Activated gamma-delta T cell (primary cell): ENCODE measurements at regions not wholly inside any gene's neighbourhood (a gene's known extent, or its start where the extent isn't known, plus 50 kb on each side); places are given as distances from the start of the nearest gene placed in this dataset.
"Not testable (repeated sequence)": the region's sequence is repeated elsewhere in the genome, so short reads cannot be mapped to it uniquely, and the experiment has no call there.

Experiments used
- DNase-seq: peaks from one replicate; lab custom pipeline; 2025; lab: John Stamatoyannopoulos, UW

GRCh38 chr15:26024241-26024640 is 161.1 kb upstream of the ATP10A start:
- no peak for DNase-seq

DNA sequence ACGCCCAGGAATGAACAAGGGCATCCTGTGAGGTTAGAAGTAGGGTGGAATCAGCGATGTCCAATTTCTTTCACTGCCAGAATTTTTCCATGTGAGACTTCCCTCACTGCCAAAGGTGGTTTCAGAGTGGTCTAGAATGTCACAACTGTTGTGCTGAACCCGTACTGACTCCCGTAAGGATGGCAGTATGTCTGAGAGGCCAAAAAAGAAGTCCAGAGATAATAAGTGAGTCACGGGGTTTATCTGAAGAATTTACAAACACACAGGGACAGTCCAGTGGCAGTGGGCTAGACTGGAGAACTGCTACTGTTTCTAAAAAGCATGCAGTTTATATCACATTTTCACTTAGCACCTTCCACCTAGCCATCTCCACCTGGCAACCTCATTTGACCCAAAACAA is 160.6 kb upstream of the ATP10A start:
- no peak for DNase-seq

GRCh38 chr15:26023231-26023630 is 160.1 kb upstream of the ATP10A start:
- no peak for DNase-seq

DNA sequence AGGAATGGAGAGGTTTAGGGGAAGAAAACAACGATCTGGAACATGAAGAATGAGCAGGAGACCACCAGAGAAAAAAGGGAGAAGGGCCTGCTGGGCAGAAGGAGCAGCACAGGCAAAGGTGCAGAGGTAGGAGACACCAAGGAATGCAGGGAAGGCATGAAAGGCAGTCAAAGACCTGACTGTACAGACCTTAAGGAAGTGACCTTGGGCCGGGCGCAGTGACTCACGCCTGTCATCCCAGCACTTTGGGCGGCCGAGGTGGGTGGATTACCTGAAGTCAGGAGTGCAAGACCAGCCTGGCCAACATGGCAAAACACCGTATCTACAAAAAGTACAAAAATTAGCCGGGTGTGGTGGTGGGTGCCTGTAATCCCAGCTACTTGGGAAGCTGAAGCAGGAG is 157.7 kb upstream of the ATP10A start:
- DNase-seq, result no peak

DNA sequence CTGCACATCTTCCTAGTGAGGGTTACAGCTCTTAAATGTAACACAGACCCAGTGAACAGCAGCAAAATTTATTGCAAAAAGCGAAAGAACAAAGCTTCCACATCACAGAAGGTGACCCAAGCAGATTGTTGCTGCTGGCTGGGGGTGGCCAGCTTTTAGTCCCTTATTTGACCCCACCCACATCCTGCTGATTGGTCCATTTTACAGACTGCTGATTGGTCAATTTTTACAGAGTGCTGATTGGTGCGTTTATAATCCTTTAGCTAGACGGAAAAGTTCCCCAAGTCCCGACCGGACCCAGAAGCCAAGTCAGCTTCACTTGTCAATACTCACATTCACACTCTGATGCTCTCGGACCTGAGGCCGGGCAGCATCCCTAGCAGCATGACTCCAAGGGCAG is 154.5 kb upstream of the ATP10A start:
- no peak for DNase-seq

DNA sequence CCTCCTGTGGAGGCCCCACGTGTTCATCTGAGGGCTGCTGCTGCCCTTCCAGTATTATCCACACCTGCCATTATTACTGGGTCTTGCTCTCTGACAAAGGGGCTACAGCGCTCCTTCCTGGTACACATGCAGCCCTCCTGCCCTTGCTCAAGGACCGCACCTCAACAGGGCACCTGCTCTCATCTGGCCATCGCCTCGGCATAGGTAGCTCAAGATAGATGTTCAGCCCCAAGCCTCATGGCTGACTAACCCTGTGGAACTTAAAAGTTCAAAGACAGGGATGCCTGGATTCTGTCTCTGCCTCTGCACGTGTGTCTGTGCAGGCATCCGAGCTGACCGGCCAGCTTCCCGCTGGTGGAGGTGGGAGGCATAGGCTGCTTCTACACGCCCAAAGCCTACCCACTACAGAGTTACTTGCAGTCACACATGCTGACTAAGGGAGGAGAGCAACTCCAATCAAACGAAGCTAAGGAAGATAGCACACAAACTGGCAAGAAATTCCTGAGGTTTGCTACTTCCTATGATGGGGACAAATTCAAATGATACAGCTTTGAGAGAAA is 152.5 kb upstream of the ATP10A start:
- no peak for DNase-seq

DNA sequence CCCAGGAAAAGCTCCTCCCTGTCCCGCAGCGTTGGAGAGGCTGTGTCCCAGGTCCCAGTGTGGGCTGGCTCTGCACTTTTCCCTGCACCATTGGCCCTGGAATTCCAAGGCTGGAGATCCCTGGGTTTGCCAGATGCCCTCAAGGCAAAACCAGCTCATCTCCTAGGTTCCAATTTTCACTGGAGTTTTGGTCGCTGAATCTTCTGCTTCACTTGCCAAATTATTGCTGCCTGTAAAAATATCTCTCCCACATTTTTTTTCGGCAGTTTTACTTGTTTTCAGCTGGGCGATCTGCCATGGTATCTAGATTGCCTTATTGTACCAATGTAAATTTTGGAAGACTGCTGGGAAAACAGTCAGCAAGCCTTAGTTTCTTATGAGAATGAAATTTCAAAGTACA is 150.9 kb upstream of the ATP10A start:
- no peak for DNase-seq

DNA sequence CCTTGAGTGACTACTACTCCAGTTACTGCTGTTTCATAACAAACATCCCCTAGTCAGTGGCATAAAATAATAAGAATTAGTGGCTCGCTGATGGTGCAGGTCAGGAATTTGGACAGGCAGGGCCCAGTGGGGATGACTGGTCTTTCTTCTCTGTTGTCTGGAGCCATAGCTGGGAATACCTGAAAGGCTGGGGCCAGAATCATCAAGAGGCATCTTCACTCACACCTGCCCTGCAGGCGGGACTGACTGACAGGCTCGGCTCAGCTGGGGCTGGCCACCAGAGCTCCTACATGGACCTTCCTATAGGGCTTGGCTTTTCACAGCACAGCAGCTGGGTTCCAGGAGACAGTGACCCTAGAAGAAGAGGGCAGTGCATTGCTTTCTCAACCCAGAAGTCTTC is 148.8 kb upstream of the ATP10A start:
- DNase-seq, result no peak

DNA sequence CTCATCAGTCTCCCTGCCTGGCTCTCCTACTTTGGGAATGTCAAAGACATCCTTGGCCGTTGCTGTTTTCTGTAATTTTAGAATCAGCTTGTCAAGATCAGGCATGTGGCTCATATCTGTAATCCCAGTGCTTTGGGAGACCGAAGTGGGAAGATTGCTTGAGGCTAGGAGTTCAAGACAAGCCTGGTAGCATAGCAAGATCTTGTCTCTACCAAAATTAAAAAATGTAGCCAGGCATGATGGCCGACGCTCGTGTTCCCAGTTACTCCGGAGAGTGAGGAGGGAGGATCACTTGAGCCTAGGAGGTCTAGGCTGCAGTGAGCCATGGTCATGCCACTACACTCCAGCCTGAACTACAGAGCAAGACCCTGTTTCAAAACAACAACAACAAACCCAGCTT is 144.0 kb upstream of the ATP10A start:
- no peak for DNase-seq

GRCh38 chr15:26001201-26001600 is 138.1 kb upstream of the ATP10A start:
- no peak for DNase-seq

DNA sequence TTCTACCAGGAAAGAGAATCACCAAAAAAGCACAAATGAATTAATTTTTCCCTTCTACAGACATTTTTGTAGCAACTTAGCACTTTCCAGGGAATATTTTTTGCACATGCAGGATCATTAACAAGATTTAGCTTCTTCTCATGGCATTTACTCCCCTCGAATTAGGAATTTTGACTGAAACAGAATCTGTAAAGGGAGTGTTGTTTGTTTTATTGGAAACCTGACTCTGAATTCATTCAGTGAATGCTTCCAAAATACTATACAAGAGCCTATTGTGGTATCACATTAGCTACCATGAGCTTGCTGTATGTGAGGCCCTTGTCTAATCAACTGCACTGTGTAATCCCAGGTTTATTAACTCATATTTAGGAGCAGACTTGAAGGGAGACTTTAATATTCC is 130.4 kb upstream of the ATP10A start:
- no peak for DNase-seq

DNA sequence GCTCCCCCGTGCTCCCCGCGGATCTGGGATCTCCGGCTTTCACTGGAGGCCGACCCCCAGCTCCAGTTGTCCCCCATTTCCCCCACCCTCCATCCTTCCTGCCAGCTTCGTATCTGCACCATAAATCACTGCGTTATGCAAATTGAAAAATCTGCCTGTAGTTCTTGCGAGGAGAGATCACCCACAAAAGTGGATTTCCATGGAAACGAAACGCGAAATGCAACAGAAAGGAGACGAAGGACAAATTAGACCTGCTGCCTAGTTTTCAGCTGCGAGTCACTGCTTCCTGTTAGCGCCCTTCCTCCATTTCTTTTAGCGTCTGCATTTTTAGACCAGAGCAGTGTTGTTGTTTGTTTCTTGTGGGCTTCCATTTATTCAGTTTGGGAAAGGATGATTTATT is 127.1 kb upstream of the ATP10A start:
- no peak for DNase-seq

DNA sequence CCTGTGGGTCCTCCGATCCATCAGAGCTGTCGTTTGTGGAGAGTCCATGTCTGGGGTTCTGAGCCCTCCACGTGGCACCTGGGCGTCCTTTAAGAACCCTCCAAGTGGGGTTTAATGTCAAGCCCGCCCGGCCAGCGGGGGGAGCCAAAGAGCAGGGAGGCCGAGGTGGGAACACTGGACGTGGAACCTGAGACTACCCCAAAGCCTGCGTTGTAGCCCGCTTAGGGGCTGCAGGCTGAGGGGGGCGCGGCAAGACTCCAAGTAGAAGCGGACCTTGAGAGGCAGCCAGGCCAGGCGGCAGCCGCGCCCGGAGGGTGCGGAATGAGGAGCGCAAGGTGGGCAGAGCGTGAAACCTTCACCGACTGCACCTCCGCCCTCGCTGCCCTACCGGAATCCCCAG is 126.2 kb upstream of the ATP10A start:
- no peak for DNase-seq

- DNase-seq, result not testable (repeated sequence)
These were observed 125.6 kb upstream of the ATP10A start for GRCh38 chr15:25988716-25989115.

- DNase-seq, result no peak
These were observed 124.5 kb upstream of the ATP10A start for GRCh38 chr15:25987638-25988037.

DNA sequence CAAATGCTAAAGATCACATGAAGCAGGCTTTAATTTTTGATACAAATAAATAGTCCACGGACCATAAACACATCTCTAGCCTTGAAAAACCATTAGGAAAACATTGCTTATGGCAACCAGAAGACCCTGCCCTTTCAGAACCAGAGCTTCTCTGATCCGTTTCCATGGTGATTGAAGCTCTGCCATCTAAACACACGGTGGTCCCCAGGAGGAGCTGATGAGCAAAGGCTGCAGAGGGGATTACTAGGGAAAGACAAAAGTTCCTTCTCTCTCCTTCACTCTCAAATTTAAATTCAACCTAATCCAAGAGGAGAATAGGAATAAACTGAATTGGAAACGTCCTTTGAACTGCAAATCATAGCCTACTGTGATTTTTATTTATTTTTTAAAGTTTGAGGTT is 122.0 kb upstream of the ATP10A start:
- no peak for DNase-seq

- DNase-seq, result no peak
These were observed 119.6 kb upstream of the ATP10A start for GRCh38 chr15:25982736-25983135.

DNA sequence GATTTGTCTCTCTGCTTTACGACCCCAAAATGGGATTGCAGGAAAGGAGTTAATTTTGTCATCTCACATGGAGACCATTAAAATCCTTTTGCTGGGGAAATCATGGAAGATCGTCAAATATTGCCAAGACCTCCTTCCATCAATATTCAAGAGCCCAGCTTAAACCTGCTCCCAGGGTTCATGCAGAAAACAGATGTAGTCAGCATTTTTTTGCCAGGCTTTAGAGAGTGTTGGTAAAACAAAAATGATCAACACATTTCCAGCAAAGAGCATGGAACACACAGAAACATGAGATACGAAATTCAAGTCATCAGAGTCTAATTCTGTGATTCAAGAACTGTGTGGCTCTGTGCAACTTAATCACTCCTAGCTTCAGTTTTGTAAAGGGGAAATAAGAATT is 118.0 kb upstream of the ATP10A start:
- no peak for DNase-seq

- DNase-seq, result no peak
These were observed 109.1 kb upstream of the ATP10A start for GRCh38 chr15:25972141-25972675.

GRCh38 chr15:25971053-25971452 is 107.9 kb upstream of the ATP10A start:
- no peak for DNase-seq

DNA sequence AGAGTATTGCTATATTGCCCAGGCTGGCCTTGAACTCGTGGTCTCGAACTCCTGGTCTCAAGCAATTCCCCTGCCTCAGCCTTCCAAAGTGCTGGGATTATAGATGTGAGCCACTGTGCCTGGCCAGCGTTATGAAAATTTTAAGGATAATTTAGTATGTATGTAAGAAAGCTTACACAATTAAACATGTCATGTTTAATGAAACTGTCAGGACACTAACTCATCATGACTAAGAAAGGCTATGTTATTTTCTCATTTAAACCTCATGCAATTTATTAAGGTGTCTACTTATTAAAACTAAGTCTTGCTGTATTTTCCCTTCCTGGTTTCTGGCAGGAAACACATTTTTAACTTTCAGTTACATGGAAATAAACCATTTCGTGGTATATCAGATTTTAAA is 106.8 kb upstream of the ATP10A start:
- DNase-seq, result no peak

GRCh38 chr15:25967116-25967515 is 104.0 kb upstream of the ATP10A start:
- no peak for DNase-seq

DNA sequence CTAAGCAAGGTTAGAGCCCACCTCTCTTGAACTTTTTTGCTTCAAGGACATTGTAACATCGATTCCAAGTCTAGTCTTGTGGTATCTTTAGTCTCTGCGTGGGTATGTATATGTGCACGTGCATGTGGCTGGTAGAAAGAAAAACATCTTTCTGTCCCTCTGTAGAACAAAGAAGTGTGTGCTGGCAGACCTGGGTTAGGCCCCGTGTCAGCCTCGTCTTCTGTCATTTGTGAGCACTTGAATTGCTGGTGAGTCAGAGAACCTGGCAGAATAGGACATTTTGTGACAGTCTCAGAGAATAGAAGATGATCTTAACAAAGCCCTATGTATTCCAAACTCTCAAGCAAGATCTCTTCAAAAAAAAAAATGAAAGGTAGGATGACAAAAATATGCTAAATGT is 102.2 kb upstream of the ATP10A start:
- no peak for DNase-seq

GRCh38 chr15:25960273-25960672 is 97.1 kb upstream of the ATP10A start:
- no peak for DNase-seq

- no peak for DNase-seq
These were observed 96.0 kb upstream of the ATP10A start for GRCh38 chr15:25959100-25959499.
